Fibroblast of the conjunctiva (primary cell): ENCODE measurements at regions not wholly inside any gene's neighbourhood (a gene's known extent, or its start where the extent isn't known, plus 50 kb on each side); places are given as distances from the start of the nearest gene placed in this dataset.
"Not testable (repeated sequence)": the region's sequence is repeated elsewhere in the genome, so short reads cannot be mapped to it uniquely, and the experiment has no call there.

ENCODE experiments used
- DNase-seq: peaks from one replicate; pipeline ENCODE4 v3.0.0-alpha.2; 2010; ENCODE audit warnings: low read depth

DNA sequence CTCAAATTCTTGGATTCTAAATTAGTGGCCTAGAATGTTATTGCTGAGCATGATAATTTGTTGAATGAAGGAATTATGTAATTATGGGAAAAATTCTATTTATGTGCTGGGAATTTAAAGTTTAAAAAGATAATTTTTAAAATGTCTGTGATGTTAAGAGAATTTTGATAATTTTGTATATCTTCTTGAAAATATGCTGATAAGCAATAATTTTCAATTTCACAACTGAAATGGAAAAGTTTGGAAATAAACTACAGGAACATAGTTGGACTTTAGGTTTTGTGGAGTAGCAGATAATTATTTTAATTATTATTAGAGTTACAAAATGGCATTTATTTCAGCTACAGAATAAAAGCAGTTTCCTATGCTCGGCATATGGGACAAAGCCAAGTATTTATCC is 268.5 kb upstream of the TPK1 start:
- DNase-seq: no peak

DNA sequence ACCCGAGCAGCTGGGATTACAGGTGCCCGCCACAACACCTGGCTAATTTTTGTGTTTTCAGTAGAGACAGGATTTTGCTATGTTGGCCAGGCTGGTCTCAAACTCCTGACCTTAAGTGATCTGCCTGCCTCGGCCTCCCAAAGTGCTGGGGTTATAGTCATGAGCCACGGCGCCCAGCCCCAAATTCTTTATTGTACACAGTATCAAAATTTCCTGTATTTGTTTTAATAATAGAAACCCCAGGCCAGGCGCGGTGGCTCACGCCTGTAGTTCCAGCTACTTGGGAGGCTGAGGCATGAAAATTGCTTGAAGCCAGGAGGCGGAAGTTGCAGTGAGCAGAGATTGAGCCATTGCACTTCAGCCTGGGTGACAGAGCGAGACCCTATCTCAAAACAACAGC is 266.3 kb upstream of the TPK1 start:
- not testable (repeated sequence) for DNase-seq

DNA sequence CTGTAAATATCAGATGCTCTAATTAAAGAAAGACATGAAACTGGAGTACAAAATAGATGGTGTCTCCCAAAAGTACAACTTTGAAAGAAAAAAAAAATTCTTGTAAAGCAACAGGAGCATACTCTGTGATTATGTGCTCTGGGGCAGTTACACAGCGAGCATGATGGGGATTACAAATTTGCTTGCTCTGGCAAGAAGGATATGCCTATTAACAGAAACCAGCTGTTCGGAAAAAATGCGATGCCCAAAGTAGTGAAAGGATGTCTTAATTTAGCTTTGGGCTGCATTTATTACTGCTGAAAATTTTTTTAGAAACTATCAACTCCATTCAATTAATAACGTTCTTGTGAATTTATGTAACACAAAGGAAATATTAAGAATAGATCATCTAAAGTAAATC is 256.9 kb upstream of the TPK1 start:
- peak; percentile 14 for DNase-seq

DNA sequence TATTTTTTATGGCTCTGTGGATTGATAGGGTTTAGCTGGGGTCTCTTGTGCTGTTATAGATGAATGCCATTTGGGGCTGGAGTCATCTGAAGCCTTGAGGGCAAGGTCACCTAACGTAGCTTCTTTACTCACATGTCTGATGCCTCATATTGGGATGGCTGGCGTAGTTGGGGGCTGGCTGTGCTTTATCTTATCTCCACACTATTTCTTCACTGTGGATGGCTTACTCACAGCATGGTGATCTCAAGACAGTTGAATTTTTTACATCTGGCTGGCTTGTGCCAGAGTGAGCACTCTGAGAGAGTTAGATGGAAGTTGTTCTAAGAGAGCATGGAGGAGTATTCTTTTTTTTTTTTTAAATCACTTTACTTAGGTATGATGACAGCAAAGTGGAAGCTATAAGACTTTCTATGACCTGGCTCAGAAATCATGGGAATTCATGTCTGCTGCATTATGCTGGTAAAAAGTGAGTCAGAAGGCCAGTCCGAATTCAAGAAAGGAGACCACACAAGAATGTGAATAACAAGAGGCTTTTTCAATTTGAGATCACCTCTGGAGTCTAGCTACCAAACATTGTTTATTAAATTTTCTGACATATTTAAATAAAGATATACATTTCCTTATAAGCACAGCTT is 252.4 kb upstream of the TPK1 start:
- DNase-seq: no peak

DNA sequence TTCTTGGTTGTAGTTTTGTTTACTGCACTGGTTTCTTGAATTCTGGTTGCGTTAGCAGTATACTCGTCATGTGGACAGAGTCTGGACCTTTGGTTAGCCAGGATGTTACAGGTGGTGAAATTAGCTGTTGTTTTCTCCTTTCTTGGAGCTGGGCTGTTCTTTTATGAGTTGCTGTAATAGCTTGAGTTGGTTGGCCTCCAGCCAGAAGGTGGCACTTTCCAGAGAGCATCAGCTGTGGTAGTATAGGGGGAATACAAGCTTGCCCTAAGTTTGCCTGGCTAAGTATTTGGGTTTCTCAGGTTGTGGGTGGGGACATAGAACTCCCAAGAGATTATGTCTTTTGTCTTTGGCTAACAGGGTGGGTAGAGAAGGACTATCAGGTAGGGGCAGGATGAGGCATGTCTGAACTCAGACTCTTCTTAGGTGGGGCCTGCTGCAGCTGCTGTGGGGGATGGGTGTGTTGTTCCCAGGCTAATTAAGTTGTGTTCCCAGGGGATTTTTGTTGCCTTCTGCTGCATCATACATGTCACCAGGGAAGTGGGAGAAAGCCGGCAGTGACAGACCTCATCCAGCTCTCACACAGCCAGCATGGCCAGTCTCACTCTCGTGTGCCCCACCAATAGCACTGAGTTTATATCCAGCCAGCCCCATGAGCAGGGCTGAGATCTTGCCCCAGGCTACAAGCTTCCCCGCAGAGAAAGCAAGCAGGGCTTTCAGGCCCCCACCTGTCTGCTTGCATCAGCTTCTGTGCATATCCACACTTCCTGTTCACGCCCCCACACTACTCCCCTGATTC is 246.7 kb upstream of the TPK1 start:
- no peak for DNase-seq

DNA sequence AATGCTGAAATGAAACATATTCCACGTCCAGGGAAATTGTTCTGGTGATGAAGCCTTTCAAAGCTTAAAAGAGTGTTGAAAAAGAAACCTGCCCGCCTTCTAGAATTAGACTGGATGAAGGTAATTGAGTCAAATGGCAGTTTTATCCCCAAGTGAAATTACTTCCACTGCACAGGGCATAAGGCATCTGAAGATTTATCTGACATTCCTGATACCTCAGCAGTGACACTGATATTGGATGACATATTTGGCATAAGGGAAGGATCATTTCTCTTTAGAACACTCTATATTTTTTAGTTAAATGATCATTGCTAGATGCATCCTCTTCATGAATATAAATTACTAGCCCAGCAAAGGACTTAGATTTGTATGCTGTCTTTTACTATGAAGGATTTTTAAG is 229.6 kb upstream of the TPK1 start:
- DNase-seq: no peak

DNA sequence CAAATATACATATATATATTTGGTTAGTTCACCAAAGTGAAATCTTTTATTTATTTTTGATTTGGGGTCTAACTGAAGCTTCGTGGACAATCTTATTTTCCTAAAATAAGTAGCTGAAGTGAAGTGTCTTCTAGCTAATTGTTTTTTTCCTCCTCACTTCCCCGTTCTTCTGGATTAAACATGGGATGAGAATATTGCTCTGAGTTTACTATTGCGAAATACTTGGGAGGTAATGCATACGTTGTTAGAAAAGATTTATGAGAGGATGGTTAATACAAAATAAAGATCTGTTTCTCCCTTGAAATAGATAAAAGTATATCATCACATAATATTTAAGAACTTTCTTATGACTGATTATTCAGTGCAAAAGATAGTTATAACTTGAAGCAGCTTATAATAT is 228.3 kb upstream of the TPK1 start:
- DNase-seq: no peak

DNA sequence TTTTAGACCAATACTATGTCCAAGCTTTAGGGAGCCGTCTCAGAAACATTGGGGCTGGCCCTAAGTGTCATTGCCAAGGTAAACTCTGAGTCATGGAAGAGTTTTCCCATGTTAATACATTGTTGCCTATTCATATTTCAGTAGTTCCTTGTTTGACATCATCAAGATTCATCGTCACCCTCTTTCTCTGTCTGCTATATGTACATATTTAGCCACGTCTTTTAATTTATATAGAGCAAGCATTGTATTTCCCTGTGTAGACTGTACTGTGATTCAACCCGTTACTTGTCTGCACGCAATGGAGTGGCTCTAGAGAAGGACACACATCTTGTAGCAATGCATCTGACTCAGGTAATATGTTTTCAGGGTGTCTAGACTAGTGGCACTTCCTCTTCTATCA is 217.9 kb upstream of the TPK1 start:
- no peak for DNase-seq

DNA sequence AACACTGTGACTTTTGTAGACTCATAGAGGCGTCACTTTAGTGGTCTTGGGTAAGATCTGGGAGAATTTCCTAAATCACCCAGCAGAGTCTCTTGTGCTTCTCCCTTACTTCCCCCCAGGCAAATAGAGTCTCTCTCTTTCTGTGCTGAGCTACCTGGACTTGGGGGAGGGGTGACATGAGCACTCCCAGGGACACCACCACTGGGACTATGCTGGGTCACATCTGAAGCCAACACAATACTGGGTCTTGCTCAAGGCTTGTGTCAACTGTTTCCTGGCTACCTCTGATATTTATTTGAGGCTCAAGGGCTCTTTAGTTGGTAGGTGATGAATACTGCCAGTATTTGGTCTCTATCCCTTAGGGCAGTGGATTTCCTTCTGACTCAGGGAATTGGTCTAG is 214.6 kb upstream of the TPK1 start:
- DNase-seq: no peak

DNA sequence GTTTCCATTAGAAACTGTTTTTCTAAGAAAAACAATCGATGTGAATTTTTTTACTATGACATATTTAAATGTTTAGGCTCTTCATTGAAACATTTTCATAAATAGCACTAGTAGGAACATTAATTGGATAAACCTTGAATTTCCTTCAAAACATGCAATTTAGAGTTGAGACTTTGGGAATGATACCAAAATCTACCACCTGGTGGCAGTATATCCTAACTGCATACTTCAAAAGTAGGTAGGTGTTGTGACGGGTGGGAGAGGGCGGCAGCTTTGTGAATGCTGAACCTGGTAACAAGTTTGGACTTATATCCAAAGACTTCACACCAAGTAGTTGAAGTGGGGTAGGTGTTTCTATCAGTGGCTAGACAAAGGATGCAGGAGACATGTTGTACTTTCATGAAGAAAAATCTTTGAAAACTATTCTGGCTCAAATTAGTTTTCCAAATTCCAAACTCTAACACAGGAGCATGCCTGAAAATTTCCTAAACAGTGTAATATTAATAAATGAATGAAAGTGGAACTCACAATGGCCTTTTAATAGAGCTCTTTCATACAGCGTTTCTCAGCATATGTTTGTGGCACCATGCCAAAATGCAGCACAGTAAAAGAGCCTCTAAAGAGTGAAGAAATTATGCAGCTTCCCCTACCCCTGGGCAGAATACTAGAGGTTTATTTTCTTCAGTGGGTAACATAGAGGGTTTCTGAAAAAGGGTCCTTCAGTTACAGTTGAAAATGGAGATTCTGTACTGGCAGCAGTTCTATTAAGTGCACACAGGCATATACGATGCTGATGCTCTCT is 201.0 kb upstream of the TPK1 start:
- DNase-seq: peak; percentile 52

DNA sequence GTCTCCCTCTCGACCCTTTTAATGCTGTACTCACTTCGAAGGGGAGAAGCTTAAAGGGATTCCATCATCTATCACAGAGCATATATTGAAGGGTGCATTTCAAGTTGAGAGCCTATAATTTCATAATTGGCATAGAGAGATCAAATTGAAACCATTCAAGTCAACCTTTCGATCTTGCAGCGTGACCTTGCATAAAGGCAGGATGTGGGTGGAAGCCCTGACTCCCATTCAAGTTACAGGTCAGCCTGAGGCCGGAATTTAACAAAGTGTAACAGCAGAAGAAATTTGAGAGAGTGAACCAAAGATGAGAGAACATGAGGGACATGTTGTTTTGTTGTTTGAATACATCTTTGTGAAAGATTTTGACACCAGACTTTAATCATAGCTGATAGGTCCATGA is 195.3 kb upstream of the TPK1 start:
- no peak for DNase-seq

DNA sequence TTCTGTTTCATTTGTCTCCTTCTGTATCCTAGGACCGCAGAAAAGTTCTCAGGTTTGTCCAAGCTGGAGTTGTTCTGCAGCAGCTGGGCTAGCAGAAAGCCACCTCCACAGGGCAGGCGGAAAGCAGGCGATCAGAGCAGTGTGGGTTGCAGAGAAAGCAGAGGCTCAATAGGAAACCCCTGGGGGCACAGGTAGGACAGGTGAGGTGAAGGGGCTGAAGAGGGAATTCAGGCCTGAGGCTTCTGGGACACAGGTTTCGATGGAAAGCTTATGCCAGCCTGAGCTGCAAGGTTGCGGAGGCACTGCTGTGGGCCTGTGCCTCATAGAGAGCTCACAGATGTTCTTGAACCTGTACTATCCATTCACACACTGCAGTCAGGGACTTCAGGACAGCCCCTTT is 194.9 kb upstream of the TPK1 start:
- DNase-seq: no peak

DNA sequence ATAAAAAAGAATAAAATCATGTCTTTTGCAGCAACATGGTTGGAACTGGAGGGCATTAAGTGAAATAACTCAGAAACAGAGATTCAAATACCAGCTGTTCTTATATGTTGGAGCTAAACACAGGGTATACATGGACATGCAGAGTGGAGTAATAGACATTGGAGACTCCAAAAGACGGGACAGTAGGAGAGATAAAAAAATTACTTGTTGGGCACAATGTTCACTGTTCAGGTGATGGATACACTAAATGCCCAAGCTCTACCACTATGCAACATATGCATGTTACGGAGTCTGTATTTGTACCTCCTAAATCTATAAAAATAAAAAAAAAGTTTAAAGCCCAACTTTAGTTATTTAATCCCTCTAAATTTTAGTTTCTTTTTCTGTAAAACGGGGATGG is 184.6 kb upstream of the TPK1 start:
- DNase-seq: no peak

DNA sequence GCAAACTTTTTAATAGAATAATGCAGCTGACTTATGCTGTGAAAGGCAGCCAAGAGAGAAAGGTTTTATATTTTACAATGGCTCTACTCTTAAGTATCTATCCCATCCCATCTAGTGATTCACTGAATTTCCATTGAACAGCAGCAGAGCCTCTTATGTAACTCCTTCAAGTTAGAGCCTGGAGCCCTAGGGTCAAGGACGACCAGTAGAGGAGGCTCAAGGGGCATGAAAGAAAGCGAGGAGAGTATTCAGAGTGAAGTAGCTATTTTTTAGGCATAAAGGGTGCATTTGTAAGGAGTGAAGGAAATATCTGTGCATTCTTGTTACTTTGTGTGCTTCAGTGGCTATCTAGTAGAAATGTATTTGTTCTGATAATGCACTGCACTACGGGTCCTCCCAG is 180.2 kb upstream of the TPK1 start:
- DNase-seq: no peak

DNA sequence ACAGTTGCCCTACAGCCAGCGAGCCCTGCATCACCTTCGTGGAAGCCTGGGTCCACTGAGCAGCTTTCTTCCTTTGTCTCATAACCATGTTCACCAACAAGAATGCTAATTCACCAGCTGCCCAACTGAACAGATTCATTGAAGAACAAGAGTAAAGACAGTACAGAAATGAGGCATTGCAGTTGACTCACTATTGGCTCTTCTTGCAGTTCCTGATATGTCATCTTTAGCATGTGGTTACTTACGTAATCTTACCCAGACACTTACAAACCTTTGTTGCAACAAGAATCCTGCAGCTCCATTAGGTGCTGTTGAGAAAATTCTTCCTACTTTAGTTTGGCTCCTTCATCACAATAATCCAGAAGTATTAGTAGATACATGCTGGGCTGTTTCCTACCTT is 174.0 kb upstream of the TPK1 start:
- no peak for DNase-seq

DNA sequence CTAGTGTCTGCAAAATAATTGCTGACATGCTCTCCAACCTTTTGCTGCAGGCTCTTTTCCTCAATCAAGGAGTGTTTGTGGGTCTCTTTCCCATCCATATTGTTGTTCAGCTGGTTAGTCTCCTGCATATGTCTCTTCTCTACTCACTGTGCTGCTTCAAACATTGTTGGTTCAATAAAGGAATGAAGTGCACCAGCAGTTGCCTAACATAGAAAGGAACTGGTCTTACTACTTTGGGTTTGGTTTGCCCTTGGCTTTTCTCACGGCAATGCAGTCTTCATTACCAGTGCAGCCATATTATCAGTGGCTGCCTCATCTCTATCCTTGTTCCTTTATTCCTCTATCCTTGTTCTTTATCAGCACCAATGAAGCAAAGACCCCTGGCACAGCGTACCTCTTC is 169.7 kb upstream of the TPK1 start:
- no peak for DNase-seq

DNA sequence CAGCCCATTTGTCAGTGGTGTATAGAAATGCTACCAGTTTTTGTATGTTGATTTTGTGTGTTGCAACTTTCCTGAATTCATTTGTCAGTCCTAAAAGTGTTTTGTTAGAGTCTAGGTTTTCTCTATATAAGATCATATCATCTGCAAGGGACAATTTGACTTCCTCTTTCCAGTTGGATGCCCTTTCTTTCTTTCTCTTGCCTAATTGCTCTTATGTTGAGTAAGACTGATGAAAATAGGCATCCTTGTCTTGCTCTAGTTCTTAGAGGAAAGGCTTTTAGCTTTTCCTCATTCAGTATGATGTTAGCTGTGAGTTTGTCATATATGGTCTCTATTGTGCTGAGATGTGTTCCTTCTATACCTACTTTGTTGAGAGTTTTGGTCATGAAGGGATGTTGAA is 161.7 kb upstream of the TPK1 start:
- no peak for DNase-seq

DNA sequence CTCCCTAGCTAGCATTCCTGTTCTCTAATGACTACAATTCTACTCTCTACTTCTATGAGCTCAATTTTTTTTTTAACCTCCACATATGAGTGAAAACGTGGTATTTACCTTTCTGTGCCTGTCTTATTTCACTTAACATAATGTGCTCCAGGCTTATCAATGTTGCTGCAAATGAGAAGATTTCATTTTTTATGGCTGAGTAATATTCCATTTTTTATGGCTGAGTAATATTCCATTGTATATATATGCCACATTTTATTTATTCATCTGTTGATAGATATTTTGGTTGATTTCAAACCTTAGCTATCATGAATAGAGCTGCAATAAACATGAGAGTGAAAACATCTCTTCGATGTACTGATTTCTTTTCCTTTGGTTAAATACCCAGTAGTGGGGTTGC is 159.6 kb upstream of the TPK1 start:
- DNase-seq: no peak

DNA sequence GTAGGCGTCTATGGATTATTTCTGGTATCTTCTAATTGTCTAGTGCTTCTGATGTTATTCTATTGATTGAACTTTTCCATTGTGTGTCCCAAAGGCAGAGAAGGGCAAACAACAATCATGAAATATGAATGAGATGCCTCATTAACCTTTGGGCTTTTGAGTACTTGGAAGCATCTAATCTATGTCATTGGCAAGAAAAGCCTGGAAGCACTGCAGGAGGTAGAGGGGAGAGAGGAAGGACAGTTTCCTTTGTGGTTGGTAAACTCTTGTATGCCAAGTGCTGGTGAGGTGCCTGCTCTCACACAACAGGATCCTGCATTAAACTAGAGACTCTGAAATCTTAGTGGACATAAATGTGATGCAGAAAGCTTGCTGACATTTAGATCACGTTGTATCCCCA is 155.2 kb upstream of the TPK1 start:
- DNase-seq: no peak

DNA sequence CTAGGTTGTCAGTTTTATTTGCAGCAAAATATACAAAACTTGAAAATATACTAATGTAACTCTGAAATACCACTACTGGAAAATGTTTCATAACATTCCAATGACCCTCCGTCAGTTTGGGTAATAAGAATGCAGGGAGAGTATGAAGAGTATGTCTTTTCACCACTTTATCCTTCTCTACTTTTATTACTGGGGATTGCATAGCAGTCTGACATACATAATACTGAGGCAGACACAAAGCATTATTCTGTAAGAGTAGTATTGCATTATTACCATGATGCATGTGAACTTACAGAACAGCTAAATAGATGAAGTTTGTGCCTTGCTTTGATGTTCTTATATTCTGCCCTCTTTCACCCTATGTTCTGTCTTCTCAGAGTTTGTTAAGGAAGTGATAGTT is 151.8 kb upstream of the TPK1 start:
- DNase-seq: no peak

DNA sequence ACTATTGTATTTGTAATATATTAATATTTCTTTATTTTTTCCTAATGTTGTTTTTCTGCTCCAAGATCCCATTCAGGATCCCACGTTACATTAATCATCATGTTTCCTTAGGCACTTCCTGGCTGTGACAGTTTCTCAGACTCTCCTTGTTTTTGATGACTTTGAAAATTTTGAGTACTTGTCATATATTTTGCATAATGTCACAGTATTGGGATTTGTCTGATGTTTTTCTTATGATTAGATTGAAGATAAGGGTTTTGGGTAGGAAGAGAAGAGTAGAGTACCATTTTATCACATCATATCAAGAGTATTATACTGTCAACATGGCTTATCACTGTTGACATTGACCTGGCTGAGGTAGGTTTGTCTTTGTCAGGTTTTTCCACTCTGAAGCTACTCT is 146.3 kb upstream of the TPK1 start:
- no peak for DNase-seq

DNA sequence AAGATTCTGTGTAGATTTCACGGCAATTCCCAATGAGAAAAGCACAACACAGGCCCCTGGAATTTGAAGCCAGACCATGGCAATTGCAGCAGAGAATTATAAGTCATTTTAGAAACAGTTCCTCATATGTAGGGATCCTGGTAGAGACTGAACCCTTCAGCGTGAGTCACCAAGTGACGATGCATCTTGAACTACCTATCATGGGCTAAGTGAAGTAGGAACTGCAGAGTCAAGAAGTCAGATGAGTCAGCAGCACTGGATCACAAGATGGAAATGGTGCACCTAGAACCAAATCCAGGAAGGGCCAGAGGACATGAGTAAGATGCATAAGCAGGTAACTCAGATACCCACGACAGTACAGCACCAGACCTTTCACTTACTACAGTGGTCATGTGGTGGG is 140.0 kb upstream of the TPK1 start:
- no peak for DNase-seq

DNA sequence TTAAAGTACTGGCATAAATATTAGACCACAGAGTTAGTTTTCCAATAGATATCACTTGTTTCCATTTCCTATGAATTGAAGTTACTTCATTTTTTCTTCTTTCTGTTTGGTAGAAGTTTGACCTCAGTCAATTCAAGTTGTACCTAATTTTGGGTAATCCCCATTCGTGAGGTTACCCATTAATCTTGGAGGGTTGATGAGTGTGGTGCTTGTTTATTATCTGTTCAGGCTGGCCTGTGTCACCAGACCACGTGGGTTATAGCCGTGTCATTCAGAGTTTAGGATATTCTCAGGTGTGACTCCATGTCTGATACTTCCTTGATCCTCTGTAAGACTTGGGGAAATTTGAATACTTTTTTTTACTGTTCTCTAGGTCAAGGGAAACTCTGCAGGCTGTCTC is 133.9 kb upstream of the TPK1 start:
- no peak for DNase-seq
